Neural crest cell (in vitro differentiated cells): ENCODE measurements at regions not wholly inside any gene's neighbourhood (a gene's known extent, or its start where the extent isn't known, plus 50 kb on each side); places are given as distances from the start of the nearest gene placed in this dataset.

Source experiments
- DNase-seq: peaks from one replicate; pipeline ENCODE4 v3.0.0; 2021; ENCODE audit warnings: low read depth, mixed read lengths, low spot score
- H3K27ac Mint-ChIP-seq: one replicate; pipeline ENCODE4 v1.8.0; 2021; ENCODE audit warnings: mild to moderate bottlenecking, mixed read lengths; ENCODE audit not compliant: unreplicated experiment
- H3K27me3 Mint-ChIP-seq: 2 replicates; pipeline ENCODE4 v1.8.0; 2021; ENCODE audit warnings: low read depth, mild to moderate bottlenecking, mixed read lengths
- H3K36me3 Mint-ChIP-seq: 2 replicates; pipeline ENCODE4 v1.8.0; 2021; ENCODE audit warnings: low read depth, mild to moderate bottlenecking, mixed read lengths
- H3K4me1 Mint-ChIP-seq: 2 replicates; pipeline ENCODE4 v1.8.0; 2021; ENCODE audit warnings: mixed read lengths
- H3K4me3 Mint-ChIP-seq: one replicate; pipeline ENCODE4 v1.8.0; 2021; ENCODE audit warnings: mild to moderate bottlenecking, mixed read lengths
- H3K9me3 Mint-ChIP-seq: 2 replicates; pipeline ENCODE4 v1.8.0; 2021; ENCODE audit warnings: mixed read lengths
- CTCF ChIP-seq: fragments of 200-600 bp; sonication (generic); conservative IDR thresholded peaks from 2 replicates; pipeline ENCODE4 v1.5.0; 2021; ENCODE audit warnings: antibody characterized with exemption, mild to moderate bottlenecking

- no peak for DNase-seq
- Mint-ChIP-seq H3K36me3 (no peaks in the 10 kb centered on the region), H3K27ac (no peak overlapping the region), H3K4me3 (no peak overlapping the region), H3K4me1 (peaks cover 12% of the 10 kb centered on the region), H3K27me3 (no peaks in the 10 kb centered on the region), H3K9me3 (no peaks in the 10 kb centered on the region)
- TF ChIP-seq CTCF: no peak
Observed at GRCh38 chr14:26863736-26864135, 265.9 kb upstream of the NOVA1 start.

GRCh38 chr14:26866721-26867120 lies 268.9 kb upstream of the NOVA1 start:
- Mint-ChIP-seq H3K27ac (no peak overlapping the region), H3K36me3 (no peaks in the 10 kb centered on the region), H3K4me3 (no peak overlapping the region), H3K4me1 (peaks cover 15% of the 10 kb centered on the region), H3K9me3 (no peaks in the 10 kb centered on the region), H3K27me3 (no peaks in the 10 kb centered on the region)
- no peak for TF ChIP-seq CTCF
- DNase-seq: no peak

GRCh38 chr14:26867171-26867757 lies 269.4 kb upstream of the NOVA1 start:
- Mint-ChIP-seq H3K4me1 (peaks cover 20% of the 10 kb centered on the region), H3K27me3 (no peaks in the 10 kb centered on the region), H3K9me3 (no peaks in the 10 kb centered on the region), H3K4me3 (no peak overlapping the region), H3K27ac (no peak overlapping the region), H3K36me3 (no peaks in the 10 kb centered on the region)
- DNase-seq: no peak
- TF ChIP-seq CTCF: no peak

DNA sequence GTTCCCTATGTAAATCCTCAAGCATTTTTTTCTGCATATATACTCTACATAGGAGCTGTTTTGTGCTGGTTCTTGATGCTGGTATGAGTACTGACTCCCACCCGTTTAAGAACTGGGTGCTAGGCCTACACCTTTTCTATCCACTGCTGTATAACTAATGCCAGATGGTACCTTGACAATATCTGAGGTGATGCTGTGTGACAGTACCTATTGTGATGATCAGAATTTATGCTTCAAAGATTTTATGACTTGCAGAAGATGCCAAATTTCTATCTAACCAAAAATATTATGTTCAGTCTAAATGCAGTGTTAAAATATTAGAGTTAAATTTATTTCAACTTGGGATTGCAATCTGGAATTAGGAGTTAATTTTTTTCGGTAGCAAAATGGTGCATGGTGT lies 272.3 kb upstream of the NOVA1 start:
- DNase-seq: no peak
- Mint-ChIP-seq H3K4me3 (no peak overlapping the region), H3K27me3 (no peaks in the 10 kb centered on the region), H3K27ac (no peak overlapping the region), H3K4me1 (peaks cover 33% of the 10 kb centered on the region), H3K36me3 (no peaks in the 10 kb centered on the region), H3K9me3 (no peaks in the 10 kb centered on the region)
- no peak for TF ChIP-seq CTCF

DNA sequence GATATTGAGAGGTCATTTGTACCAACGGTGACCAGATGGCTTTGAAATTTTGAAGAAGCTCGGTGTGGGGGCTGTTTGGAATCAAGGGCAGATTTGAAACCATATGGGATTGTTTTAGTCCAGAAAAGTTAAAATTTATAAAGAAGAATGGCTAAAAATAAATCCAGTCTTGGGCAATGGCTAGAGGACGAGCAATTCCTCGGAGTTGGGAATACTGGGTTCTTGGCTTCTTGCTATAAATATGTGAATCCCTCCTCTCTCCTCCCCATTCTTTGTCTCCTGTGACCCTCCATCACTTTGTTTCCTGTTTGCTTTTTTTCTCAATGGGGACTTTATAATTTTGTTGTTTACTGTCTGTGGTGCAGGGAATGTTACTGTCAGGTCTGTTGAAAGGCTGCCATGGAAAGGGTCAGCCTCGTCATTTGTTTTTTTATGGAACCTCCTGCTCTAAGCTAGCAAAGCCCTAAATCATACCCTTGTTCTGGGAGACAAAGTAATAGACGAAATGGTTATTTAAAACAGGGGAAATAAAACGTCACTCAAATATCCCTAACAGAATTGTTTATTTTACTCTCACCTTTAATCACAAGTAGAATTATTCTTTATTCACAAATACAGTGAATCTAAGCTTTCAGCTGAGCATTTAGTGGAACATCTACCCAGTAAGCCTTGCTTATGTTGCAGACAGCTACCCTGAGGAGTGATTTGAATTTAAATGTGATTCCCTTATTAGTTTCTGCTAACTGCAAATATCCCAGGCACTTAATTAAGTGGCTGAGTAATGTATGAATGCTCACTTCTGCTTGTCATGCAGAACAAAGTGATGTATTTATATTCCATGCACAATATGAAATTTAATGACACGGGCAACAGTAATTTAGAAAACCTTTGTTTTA lies 273.1 kb upstream of the NOVA1 start:
- no peak for TF ChIP-seq CTCF
- Mint-ChIP-seq H3K9me3 (no peaks in the 10 kb centered on the region), H3K4me3 (no peak overlapping the region), H3K4me1 (peaks cover 33% of the 10 kb centered on the region), H3K27me3 (no peaks in the 10 kb centered on the region), H3K36me3 (no peaks in the 10 kb centered on the region), H3K27ac (peak overlapping the region; percentile 91)
- DNase-seq: no peak
